Astrocyte of the spinal cord (primary cell): ENCODE measurements at regions not wholly inside any gene's neighbourhood (a gene's known extent, or its start where the extent isn't known, plus 50 kb on each side); places are given as distances from the start of the nearest gene placed in this dataset.

ENCODE experiments used
- DNase-seq: peaks from one replicate; pipeline ENCODE4 v3.0.0; 2011; ENCODE audit warnings: low read depth, low spot score
- H3K4me3 ChIP-seq: 2 replicates; pipeline ENCODE4 v1.5.1; 2011; ENCODE audit warnings: low read depth, mild to moderate bottlenecking, low read length, moderate library complexity
- CTCF ChIP-seq: IDR thresholded peaks from 2 replicates; pipeline ENCODE4 v1.5.1; 2012; ENCODE audit warnings: low read depth, mild to moderate bottlenecking, low read length, inconsistent platforms
- in situ Hi-C: cut with HindIII; loops from 2 replicates; pipeline ENCODE4 v1.10.0; 2017; ENCODE audit warnings: low sequenced_read_pairs

DNA sequence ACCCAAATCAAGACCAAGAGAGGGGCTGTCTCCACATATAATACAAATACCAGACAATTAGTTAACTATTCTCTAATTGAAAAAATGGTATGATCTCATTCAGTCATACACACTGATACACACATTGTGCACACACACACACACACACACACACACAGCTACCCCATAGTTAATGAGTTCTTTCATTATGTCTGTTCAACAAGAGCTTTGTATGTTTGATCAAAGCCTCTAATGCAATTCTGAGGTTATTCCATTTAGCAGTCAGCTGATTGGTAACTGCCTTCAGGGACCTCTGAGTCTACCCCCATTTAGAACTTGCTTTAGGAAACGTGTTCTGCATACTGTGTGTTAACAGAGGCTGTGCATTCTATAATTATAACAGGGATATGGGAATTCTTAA, 741.4 kb upstream of the LRRTM4 start:
- in situ Hi-C loops = no loop called here
- TF ChIP-seq CTCF = no peak

GRCh38 chr2:78264130-78264529, 742.0 kb upstream of the LRRTM4 start:
- in situ Hi-C loops = no loop called here
- no peak for DNase-seq
- H3K4me3 ChIP-seq = no peak overlapping the region
- TF ChIP-seq CTCF = no peak

More for the DNA sequence above, 741.4 kb upstream of the LRRTM4 start:
- H3K4me3 ChIP-seq = no peak overlapping the region
- no peak for DNase-seq

DNA sequence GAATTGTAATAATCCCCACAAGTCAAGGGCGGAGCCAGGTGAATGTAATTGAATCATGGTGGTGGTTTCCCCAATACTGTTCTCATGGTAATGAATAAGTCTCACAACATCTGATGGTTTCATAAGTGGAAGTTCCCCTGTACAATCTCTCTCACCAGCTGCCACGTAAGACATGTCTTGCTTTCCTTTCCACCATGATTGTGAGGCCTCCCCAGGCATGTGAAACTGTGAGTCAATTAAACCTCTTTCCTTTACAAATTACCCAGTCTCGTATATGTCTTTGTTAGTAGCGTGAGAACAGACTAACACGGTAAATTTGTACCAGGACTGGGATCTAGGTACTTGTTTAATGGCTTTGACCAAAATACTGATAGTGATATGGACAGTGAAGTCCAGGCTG, 744.3 kb upstream of the REG3G start:
- no peak overlapping the region for H3K4me3 ChIP-seq
- in situ Hi-C loops = no loop called here
- TF ChIP-seq CTCF = no peak
- DNase-seq = no peak

DNA sequence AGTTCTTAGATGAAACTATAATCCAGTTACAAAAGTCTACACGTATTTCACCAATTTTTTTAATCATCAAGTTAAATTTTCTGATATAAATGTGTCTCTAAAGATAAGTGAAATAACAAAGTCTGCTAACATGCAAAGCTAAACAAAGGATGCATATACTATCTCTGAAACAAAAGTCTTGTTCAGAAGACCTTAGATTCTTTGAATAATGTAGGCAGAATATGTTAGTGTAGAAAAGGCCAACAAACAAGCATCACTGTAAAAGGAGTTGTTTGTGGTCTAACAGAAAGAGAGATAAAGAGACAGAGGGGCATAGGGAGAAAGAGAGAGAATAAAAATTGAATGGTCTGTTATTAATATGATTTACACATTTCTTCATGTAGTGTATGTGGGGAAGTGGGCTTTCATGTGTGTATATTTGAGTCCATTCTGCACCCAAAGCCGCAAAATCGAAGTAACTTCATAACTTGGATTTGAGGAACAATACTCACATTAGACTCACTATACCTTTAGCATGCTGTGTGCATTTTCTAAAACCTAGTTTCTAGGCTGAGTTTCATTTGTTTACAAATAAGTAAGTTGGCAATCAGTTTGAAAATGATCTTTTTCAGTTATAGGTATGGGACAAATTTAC, 734.8 kb upstream of the REG3G start:
- TF ChIP-seq CTCF = no peak

DNA sequence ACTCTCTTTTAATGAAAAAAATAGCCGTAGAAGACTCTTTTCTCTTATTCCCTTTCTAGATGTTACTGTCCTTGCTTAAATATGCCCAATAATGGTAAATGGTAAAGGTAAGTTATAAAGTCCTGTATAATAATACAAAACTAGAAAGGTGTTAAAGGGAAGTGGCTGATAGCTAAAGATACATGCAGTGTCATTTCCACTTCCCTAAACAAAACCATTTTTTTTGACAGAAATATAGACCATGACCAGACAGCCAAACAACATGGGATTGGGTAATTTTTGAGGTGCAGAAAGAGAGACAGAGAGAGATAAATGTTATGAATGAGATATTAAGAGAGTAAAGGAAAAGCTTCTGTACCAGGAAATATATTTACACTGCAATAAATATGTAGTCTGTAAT, 731.7 kb upstream of the REG3G start:
- H3K4me3 ChIP-seq = no peak overlapping the region
- TF ChIP-seq CTCF = no peak
- DNase-seq = no peak
- in situ Hi-C loops = no loop called here

More for the DNA sequence above, 734.8 kb upstream of the REG3G start:
- DNase-seq = no peak
- in situ Hi-C loops = no loop called here
- H3K4me3 ChIP-seq = no peak overlapping the region

DNA sequence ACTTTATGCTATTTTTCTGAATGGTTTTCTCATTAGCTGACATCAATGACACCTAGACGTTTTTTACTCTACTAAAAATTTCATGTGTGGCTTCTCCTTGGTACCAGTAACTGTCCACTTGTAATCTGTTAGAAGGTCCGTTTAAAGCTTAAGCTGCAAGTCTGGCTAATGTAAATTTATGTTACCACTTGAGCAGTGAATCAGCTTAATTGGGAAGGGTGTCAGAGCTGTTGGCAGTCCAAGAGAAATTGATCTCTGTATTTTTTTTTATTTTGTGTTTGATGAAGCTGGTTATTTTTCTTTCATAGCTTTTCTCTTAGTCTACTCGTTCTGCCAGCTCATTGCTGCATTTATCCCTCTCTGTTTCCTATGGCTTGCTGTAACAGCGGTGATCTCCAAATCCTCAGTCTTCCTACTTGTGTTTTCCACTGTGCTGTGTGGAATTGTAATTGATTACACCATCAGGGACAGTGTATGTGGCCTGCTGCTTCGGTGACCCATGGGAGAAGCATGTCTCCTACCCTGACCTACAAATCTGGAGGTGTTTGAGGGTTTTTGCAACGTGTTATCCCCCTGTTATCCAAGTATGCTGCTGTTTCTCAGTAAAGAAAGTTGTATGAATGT, 724.2 kb upstream of the REG3G start:
- in situ Hi-C loops = no loop called here
- no peak overlapping the region for H3K4me3 ChIP-seq
- DNase-seq = no peak
- TF ChIP-seq CTCF = no peak
